ENCODE measurements at regions not wholly inside any gene's neighbourhood (a gene's known extent, or its start where the extent isn't known, plus 50 kb on each side); places are given as distances from the start of the nearest gene placed in this dataset.
"Not testable (repeated sequence)": the region's sequence is repeated elsewhere in the genome, so short reads cannot be mapped to it uniquely, and the experiment has no call there.

GRCh38 chrX:140050906-140051305 is 85.6 kb upstream of the CXorf66 start:
- Histone ChIP-seq H3K27me3 (peaks cover 0 to 13% of the 10 kb centered on the region in 2 donors), H3K36me3 (no peaks in the 10 kb centered on the region), H3K9me3 (no peaks in the 10 kb centered on the region), H3K27ac (no peak overlapping the region), H3K4me3 (no peak overlapping the region), H3K4me1 (no peaks in the 10 kb centered on the region)
- TF ChIP-seq POLR2A (IDR thresholded peaks at IDR 0.05) (no peak), CTCF (IDR thresholded peaks at IDR 0.05) (peak in 3 of 5 experiments; percentile 8 to 36 (median 27)), EP300 (IDR thresholded peaks at IDR 0.05) (no peak)
- DNase-seq (ENCODE audit: low spot score in 2 of 2): no peak

GRCh38 chrX:140040386-140040785 is 75.1 kb upstream of the CXorf66 start:
- H3K4me3 ChIP-seq: no peak overlapping the region
- H3K4me1 ChIP-seq: no peaks in the 10 kb centered on the region
- H3K27me3 ChIP-seq: no peaks in the 10 kb centered on the region
- no peak overlapping the region for H3K27ac ChIP-seq
- peaks cover 0 to 9% (median 2%) of the 10 kb centered on the region in 4 donors for H3K9me3 ChIP-seq
- no peak for DNase-seq (ENCODE audit: low spot score in 2 of 2)
- H3K36me3 ChIP-seq: no peaks in the 10 kb centered on the region
- 40 to 42% methylated on average over 2 to 5 of the region's 5 CpGs for WGBS, 2 donors
- TF ChIP-seq CTCF (IDR thresholded peaks at IDR 0.05) (no peak), POLR2A (IDR thresholded peaks at IDR 0.05) (no peak), EP300 (IDR thresholded peaks at IDR 0.05) (no peak)

- DNase-seq (ENCODE audit: low spot score in 2 of 2): no peak
- H3K27me3 ChIP-seq: no peaks in the 10 kb centered on the region
- no peaks in the 10 kb centered on the region for H3K36me3 ChIP-seq
- no peak overlapping the region for H3K27ac ChIP-seq
- H3K9me3 ChIP-seq: peaks cover 0 to 9% (median 2%) of the 10 kb centered on the region in 4 donors
- H3K4me3 ChIP-seq: no peak overlapping the region
- H3K4me1 ChIP-seq: no peaks in the 10 kb centered on the region
- no peak for TF ChIP-seq CTCF (IDR thresholded peaks at IDR 0.05)
- no peak for TF ChIP-seq EP300 (IDR thresholded peaks at IDR 0.05)
- no peak for TF ChIP-seq POLR2A (IDR thresholded peaks at IDR 0.05)
Observed at GRCh38 chrX:140038842-140039241, 73.5 kb upstream of the CXorf66 start.

GRCh38 chrX:140034916-140035315 is 69.6 kb upstream of the CXorf66 start:
- WGBS, 2 donors: 11 to 19% methylated on average over 4 of the region's 4 CpGs
- DNase-seq (ENCODE audit: low spot score in 2 of 2): no peak
- Histone ChIP-seq H3K9me3 (peaks cover 0 to 3% (median under 1%) of the 10 kb centered on the region in 4 donors), H3K4me3 (no peak overlapping the region), H3K36me3 (no peaks in the 10 kb centered on the region), H3K27ac (no peak overlapping the region), H3K4me1 (no peaks in the 10 kb centered on the region), H3K27me3 (no peaks in the 10 kb centered on the region)
- TF ChIP-seq CTCF (IDR thresholded peaks at IDR 0.05): no peak
- TF ChIP-seq POLR2A (IDR thresholded peaks at IDR 0.05): no peak
- TF ChIP-seq EP300 (IDR thresholded peaks at IDR 0.05): no peak

- DNase-seq (ENCODE audit: low spot score in 2 of 2): no peak
- no peak overlapping the region for H3K27ac ChIP-seq
- no peaks in the 10 kb centered on the region for H3K27me3 ChIP-seq
- H3K4me3 ChIP-seq: no peak overlapping the region
- no peaks in the 10 kb centered on the region for H3K9me3 ChIP-seq
- TF ChIP-seq EP300 (IDR thresholded peaks at IDR 0.05) (no peak), CTCF (IDR thresholded peaks at IDR 0.05) (no peak), POLR2A (IDR thresholded peaks at IDR 0.05) (no peak)
- H3K4me1 ChIP-seq: no peaks in the 10 kb centered on the region
- WGBS, 2 donors: 67 to 88% methylated on average over 1 of the region's 1 CpG
- no peaks in the 10 kb centered on the region for H3K36me3 ChIP-seq
Observed at GRCh38 chrX:140022482-140022881, 57.2 kb upstream of the CXorf66 start.

GRCh38 chrX:140019134-140019533 is 53.8 kb upstream of the CXorf66 start:
- WGBS, 2 donors: 100% methylated on average over 1 of the region's 3 CpGs; no CpG with 5 or more reads in 1 of the 2 donors
- not testable (repeated sequence) for H3K27ac ChIP-seq; H3K4me1 ChIP-seq; H3K4me3 ChIP-seq; H3K27me3 ChIP-seq; H3K36me3 ChIP-seq; DNase-seq (ENCODE audit: low spot score in 2 of 2); H3K9me3 ChIP-seq
